ENCODE measurements at regions not wholly inside any gene's neighbourhood (a gene's known extent, or its start where the extent isn't known, plus 50 kb on each side); places are given as distances from the start of the nearest gene placed in this dataset.
"Not testable (repeated sequence)": the region's sequence is repeated elsewhere in the genome, so short reads cannot be mapped to it uniquely, and the experiment has no call there.

DNA sequence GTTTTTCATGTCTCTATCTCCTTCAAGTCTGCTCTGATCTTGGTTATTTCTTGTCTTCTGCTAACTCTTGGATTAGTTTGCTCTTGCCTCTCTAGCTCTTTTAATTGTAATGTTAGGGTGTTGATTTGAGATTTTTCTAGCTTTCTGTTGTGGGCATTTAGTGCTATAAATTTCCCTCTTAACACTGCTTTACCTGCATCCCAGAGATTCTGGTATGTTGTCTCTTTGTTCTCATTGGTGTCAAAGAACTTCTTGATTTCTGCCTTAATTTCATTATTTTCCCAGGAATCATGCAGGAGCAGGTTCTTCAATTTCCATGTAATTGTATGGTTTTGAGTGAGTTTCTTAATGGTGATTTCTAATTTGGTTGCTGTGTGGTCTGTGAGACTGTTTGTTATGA is 128.5 kb upstream of the ZNF267 start:
- TF ChIP-seq, protein P1, sequence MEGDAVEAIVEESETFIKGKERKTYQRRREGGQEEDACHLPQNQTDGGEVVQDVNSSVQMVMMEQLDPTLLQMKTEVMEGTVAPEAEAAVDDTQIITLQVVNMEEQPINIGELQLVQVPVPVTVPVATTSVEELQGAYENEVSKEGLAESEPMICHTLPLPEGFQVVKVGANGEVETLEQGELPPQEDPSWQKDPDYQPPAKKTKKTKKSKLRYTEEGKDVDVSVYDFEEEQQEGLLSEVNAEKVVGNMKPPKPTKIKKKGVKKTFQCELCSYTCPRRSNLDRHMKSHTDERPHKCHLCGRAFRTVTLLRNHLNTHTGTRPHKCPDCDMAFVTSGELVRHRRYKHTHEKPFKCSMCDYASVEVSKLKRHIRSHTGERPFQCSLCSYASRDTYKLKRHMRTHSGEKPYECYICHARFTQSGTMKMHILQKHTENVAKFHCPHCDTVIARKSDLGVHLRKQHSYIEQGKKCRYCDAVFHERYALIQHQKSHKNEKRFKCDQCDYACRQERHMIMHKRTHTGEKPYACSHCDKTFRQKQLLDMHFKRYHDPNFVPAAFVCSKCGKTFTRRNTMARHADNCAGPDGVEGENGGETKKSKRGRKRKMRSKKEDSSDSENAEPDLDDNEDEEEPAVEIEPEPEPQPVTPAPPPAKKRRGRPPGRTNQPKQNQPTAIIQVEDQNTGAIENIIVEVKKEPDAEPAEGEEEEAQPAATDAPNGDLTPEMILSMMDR (IDR thresholded peaks at IDR 0.05; ENCODE audit: low read depth, low read length), result not testable (repeated sequence)
- TF ChIP-seq EZH2phosphoT487 (IDR thresholded peaks at IDR 0.05; ENCODE audit: low read depth), result not testable (repeated sequence)

All from OCI-LY3 (cell line).